NCI-H510A treated with DMSO at 0.1 percent for 48 hours (cell line): ENCODE measurements at regions not wholly inside any gene's neighbourhood (a gene's known extent, or its start where the extent isn't known, plus 50 kb on each side); places are given as distances from the start of the nearest gene placed in this dataset.
"Not testable (repeated sequence)": the region's sequence is repeated elsewhere in the genome, so short reads cannot be mapped to it uniquely, and the experiment has no call there.

Experiments used
- DNase-seq: peaks from one replicate; lab custom pipeline; 2025; lab: John Stamatoyannopoulos, UW

DNA sequence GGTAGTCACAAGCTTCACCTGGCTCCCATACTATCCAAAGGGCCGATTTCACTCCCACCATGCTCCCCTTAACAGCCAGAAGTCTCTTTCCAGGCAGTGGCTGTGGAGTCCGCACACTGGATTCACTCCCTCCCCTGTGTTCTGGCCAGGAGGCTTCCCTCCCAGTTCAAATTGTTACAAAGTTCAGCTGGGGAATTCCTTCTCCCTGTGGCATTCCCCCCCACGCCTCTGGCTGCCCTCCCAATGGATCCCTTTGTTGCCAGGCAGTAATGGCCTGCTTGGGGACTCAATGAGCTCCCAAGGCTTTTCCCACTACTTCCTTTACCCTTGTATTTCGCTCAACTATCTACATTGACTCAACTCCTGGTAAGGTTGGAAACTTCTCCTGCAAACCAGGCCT lies 1921.4 kb upstream of the PCDH20 start:
- no peak for DNase-seq

DNA sequence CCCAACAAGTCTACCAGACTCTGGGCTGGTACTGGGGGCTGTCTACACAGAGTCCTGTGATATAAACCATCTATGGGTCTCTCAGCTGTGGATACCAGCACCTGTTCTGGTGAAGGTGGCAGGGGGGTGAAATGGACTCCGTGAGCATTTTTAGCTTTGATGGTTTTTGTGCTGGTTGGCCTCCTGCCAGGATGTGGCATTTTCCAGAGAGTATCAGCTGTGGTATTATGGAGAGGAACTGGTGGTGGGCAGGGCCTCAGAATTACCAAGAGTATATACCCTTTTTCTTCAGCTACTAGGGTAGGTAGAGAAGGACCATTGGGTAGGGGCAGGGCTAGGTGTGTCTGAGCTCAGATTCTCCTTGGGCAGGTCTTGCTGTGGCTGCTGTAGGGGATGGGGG lies 1920.9 kb upstream of the PCDH20 start:
- DNase-seq, result no peak

DNA sequence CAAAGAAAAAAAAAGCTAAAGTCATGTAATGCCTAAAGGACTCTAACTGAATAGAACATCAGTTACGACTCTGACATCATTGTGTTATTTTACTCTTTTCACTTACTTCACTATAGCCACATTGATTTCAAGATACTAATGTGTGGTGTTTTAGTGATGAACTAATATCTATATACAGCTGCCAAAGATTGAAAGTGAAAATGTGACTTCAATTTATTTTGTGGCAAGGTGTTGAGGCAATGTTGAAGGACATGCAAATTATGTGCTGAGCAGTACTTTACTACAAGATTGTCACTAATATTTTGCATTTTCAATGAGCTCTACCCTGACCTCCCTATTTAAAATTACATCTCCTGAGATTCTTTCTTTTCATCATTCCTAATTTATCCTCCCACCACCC lies 1911.9 kb upstream of the PCDH20 start:
- no peak for DNase-seq

DNA sequence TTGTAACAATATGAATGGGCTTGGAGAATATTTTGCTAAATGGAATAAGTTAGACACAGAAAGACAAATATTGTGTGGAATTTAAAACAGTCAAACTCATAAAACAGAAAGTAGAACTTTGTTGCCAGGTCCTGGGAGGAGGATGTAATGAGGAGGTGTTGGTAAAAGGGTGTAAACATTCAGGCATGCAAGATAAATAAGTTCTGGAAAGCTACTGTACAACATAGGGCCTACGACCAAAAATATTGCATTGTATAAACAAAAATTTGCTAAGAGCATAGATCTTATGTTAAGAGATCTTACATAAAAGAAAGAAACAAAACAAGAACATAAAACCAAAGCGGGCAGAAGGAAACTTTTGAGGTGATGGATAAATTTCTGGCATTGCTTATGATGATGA lies 1907.8 kb upstream of the PCDH20 start:
- no peak for DNase-seq

DNA sequence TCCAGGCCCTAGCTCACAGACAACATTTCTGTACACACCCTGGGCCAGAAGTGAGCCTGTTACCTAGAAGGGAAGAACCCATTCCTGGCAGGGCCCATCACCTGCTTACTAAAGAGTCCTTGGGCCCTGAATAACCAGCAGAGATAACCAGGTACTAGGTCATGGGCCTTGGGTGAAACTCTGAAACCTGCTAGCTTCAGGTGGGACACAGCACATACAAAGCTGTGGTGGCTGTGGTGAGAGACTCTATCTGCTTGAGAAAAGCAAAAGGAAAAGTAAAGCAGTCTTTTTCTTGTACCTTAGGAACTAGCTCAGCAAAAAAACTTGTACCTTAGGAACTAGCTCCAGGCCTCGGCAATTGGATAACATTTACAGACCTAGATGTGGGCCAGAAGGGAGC lies 1895.9 kb upstream of the PCDH20 start:
- no peak for DNase-seq

DNA sequence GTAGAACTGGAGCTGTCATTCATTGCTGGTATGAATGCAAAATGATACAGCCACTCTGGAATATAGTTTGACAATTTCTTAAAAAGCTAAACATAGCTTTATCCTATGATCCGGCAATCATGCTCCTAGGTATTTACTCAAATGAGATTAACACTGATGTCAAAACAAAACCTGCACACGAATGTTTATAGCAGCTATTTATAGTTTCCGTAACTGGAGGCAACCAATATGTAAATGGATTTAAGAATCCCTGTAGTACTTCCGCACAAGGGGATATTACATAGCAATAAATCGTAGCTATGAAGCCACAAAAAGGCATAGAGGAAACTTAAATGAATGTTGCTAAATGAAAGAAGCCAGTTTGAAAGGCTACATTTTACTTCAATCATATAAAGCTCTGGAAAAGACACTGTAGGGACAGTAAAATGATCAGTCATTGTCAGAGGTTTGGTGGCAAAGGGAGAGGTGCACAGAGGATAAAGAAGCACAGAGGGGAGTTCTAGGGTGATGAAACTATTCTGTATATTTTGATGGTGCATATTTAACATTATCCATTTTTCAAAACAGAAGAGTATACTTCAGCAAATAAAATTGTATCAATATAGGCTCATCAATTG lies 1893.0 kb upstream of the PCDH20 start:
- no peak for DNase-seq

DNA sequence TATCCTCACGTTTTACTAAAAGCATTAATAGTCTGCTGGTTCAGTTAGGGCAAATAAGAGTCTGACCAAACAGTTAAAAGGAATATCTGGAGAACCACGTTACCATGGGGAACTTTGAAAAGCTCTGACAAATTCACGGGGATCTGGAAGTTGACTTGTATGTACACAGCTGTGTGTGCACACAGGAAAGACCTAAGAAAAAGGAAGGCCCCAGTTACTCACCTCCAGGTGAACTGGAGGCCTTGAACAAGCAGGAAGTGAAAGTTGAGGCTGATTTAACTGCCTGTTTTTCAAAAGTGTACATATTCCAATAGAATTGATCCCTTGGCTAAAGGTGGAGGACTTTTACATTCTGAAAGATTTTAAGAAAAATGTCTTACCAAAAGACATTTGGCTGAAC lies 1891.6 kb upstream of the PCDH20 start:
- DNase-seq, result no peak

DNA sequence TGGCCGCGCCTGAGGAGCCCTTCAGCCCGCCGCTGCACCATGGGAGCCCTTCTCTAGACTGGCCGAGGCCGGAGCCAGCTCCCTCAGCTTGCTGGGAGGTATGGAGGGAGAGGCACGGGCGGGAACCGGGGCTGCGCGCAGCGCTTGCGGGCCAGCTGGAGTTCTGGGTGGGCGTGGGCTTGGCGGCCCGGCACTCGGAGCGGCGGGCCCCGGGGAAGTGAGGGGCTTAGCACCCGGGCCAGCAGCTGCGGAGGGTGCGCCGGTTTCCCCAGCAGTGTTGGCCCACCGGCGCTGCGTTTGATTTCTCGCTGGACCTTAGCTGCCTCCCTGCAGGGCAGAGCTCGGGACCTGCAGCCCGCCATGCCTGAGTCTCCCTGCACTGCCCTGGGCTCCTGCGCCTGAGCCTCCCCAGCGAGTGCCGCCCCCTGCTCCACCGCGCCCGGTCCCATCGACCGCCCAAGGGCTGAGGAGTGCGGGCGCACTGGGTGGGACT lies 1890.0 kb upstream of the PCDH20 start:
- DNase-seq, result no peak

DNA sequence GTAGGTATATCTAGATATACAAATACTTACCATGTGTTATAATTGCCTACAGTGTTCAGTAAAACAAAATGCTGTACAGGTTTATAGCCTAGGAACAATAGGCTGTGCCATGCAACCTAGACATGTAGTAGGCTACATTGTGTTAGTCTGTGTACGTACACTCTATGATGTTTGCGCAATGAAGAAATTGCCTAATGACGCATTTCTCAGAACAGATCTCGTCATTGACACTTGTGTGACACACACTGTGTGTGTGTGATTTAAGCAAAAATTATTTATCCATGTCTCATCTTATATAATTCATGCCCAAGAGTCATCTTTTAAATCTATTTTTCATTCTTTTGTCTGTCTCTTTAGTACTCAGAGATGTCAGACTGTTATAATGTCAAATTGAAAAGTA lies 1888.8 kb upstream of the PCDH20 start:
- no peak for DNase-seq

DNA sequence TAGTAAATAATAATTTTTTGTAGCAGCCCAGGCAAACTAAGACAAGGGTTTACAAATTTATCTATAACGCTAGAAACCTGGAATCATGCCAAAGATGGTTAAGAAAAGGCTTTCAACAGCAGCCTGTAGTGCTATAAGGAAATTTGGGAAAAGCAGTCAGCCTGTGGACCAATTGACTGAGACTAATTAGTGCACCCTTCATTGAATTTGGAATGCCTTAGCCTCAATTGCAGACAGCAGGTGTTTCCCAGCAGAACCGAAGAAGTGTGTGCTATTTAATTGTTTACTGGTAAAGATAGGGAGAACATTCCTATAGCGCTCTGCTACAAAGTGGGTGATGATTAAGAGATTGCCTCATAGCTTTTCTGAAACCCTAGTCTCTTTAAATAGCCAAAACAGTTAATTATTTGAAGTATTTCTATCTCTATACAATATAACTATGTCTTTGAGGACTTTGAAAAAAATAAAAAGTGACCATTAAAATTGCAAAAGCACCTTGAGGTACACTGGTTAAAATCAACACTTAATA lies 1884.3 kb upstream of the PCDH20 start:
- DNase-seq, result no peak

DNA sequence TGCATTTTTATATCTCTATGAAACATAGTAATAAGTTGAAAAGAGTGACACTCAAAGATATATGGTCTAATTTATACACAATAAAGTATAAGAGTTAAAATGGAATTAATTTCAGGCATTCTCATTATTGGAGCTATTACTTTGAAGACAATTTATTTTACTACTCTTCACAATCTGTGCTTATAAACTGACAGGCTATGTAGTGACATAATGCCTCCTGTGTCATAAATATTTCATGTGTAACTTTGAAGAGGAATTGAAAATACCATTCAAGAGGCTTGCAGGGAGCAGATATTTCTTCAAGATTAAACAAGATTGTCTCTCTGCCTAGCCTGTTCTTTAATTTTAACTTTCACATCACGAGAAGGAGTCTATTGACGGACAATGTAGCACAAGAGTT lies 1881.5 kb upstream of the PCDH20 start:
- no peak for DNase-seq

DNA sequence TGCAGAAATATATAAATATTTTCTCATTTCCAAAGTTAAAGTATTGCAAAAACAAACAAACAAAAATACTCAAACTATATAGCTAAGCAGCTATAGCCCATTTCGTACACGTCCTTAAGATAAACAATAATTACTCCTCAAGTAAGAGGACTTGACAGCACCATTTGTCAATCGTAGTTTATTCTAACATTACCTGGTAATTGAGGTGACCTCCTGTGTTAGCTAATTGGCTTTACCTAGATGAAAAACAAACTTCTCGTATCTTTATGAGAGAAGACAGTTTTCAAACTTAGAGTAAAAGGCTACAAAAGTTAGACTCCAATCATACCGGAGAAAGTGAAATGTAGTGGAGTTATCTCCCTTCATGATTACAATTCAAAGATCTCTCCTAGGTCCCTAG lies 1876.1 kb upstream of the PCDH20 start:
- no peak for DNase-seq

DNA sequence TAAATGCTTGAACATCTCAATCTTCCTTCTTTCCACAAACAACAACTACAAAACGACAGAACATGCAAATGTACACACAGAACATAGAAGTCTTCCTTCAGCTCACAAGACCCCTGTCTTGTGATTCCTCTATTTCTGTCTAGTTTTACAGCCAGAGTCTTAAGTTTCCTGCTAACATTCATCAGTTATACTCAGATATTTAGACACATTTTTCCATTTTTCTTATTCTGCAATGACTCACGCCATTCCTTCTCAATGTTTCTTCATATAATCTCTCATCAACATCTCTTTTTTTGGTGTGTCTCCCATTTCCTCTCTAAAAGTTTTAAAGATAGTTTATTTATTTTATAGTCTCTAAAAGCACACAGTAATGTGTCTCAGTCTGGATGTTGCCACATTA lies 1872.9 kb upstream of the PCDH20 start:
- DNase-seq, result no peak

DNA sequence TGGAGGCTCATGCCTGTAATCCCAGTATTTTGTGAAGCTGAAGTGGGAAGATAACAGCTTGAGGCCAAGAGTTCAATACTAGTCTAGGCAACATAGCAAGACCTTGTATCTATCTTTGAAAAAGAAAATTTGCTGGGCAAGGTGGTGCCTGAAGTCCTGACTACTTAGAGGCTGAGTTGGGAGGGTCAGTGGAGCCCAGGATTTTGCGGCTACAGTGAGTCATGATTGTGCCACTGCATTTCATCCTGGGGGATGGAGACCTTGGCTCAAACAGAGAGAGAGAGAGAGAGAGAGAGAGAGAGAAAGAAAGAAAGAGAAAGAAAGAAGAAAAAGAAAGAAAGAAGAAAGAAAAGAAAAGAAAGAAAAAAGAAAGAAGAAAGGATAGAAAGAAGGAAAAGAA lies 1872.3 kb upstream of the PCDH20 start:
- DNase-seq, result no peak

DNA sequence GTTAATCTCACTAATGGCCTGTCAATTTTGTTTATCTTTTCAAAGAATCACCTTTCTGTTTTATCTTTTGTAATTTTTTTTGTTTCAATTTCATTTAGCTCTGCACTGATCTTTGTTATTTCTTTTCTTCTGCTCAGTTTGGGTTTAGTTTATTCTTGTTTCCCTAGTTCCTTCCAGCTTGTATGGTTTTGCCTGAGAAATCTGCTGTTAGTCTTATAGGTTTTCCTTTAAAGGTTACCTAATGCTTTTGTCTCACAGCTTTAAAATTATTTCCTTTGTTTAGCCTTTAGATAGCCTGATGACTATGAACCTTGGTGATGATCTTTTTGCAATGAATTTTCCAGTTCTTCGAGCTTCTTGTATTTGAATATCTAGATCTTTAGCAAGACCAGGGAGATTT lies 1869.8 kb upstream of the PCDH20 start:
- no peak for DNase-seq

DNA sequence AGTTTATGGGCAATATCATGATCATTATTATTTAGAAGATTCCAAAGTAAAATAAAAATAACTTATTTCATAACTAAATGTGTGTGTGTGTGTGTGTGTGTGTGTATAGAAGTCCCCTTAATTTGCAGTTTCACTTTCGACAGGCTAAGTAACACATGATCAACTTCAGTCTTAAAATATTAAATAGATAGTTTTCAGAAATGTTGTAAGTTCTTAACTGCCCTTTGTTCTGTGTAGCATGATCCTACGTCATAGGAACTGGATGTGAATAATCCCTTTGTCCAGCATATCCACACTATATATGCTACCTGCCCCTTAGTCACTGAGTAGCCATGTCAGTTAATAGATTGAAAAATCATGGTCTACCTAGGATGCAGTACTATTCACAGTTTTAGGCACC lies 1863.5 kb upstream of the PCDH20 start:
- no peak for DNase-seq

DNA sequence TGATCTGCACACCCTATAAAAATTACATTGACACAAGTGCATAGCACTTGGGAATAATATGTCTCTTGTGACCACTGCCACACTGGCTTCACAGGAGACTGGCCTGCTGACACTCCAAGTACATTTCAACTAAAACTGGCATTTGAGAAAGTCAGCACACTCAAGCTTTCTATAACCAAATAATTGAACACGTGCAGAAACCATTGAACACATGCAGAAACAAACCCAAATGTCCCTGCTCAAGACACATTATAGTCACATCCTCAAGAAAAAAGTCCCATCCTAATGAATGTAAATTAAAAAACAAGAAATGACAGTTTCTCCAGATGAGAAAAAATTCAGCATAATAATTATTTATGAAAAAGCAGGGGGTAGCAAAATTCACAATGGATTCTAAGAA lies 1859.1 kb upstream of the PCDH20 start:
- no peak for DNase-seq

DNA sequence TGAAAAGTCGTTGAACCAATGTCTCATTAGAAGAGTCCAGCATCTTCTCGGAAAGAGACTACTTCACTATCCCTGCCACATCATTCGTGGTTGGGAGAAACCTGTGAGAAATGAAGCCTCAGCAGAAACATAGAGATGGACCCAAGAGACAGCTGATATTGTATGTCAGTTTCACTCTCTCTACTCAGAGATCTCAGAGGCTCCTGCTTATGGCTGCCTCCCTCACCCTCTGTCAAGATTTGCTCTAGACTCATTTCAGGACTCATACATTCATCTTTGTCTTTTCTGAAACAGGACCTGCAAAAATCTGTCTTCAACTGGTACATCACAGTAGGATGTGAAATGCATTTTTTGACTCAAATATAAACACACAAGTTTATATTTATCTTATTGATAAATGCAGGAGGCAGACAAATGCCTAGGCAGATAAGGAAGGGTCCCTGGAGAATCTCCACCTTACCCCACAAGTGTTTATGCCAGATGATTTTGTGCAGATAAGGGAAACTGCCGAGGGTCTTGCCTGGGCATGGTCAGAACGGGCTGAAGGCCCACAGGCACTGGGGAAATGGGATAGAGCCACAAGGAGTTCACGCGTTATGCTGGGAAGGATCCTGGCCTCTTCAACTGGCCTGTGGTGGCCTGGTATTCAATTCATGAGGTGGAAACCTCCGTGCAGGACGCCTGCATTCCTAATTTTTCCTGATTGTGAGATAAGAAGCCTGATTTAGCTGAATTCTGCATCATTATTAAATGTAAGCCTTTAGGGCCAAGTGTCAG lies 1834.0 kb upstream of the PCDH20 start:
- DNase-seq, result no peak

DNA sequence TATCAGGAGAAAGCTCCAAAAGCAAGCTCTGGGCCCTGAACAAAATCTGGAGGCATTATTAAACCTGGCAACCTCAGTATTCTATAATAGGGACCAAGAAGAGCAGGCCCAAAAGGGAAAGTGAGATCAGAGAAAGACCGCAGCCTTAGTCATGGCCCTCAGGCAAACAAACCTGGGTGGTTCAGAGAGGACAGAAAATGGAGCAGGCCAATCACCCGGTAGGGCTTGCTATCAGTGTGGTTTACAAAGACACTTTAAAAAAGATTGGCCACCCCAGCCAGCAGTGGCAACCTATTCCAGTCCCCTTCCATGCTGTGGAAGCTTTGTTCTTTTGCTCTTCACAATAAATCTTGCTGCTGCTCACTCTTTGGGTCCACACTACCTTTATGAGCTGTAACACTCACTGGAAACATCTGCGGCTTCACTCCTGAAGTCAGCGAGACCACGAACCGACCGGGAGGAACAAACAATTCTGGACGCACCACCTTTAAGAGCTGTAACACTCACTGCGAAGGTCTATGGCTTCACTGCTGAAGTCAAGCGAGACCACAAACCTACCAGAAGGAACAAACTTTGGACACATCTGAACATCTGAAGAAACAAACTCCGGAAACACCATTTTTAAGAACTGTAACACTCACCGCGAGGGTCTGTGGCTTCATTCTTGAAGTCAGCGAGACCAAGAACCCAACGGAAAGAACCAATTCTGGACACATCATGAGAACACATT lies 1821.2 kb upstream of the PCDH20 start:
- not testable (repeated sequence) for DNase-seq

DNA sequence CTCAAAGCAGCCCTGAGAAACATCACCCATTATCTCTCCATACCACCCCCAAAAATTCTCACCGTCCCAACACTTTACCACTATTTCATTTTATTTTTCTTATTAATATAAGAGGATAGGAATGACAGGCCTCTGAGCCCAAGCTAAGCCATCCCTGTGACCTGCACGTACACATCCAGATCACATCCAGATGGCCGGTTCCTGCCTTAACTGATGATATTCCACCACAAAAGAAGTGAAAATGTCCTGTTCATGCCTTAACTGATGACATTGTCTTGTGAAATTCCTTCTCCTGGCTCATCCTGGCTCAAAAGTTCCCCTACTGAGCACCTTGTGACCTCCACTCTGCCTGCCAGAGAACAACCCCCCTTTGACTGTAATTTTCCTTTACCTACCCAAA lies 1802.9 kb upstream of the PCDH20 start:
- DNase-seq, result not testable (repeated sequence)

DNA sequence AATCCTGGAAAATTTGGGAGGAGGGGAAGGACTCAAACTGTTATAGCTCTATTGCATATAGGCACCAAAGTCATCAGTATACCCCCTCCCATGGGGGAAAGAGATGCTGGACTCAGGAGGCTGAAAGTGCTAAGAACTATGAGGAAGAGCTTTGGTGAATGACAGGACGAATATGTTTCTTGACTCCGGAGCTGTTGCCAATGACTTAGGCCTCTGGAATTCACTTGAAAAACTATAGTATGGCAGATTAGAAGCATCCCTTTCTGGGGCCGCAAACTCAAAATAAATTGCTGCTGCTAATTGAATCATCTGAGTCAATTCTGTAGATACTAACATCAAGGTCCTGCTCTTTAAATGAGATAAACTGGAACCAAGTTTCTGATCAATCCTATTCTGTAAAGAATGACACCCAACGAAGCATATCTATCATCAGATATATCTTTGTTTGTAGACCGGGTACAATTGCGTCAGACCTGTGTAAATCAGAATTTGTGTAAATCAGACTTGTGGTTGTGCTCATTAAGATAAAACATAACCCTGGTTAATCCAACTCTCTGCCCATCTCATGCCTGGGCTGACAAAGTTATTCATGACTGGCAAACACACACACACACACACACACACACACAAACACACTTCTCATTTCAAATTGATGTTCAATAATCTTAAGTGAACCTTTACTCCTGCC lies 1793.8 kb upstream of the PCDH20 start:
- no peak for DNase-seq

DNA sequence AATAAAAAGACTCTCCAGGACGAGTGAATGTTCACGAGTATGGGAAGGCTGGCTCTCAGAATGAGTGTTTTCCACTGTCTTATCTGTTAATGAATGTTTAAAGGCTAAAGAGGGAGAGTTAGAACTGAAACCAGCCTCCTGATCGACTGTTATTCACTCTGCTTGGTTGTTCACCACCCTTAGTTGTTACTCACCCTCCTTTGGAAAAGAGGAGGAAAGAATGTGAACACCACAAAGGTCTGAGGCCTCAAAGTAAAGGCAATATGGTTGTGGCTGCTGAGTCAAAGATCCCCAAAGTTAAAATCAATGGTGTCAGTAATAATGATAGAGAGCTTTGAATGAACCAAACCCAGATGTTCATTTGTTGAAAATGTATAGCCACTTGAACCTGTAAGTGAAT lies 1793.2 kb upstream of the PCDH20 start:
- DNase-seq, result no peak
